ENCODE measurements at regions not wholly inside any gene's neighbourhood (a gene's known extent, or its start where the extent isn't known, plus 50 kb on each side); places are given as distances from the start of the nearest gene placed in this dataset.
A peak's percentile ranks its signal among the peaks of the same experiment; 100 is the strongest.
"Not testable (repeated sequence)": the region's sequence is repeated elsewhere in the genome, so short reads cannot be mapped to it uniquely, and the experiment has no call there.

DNA sequence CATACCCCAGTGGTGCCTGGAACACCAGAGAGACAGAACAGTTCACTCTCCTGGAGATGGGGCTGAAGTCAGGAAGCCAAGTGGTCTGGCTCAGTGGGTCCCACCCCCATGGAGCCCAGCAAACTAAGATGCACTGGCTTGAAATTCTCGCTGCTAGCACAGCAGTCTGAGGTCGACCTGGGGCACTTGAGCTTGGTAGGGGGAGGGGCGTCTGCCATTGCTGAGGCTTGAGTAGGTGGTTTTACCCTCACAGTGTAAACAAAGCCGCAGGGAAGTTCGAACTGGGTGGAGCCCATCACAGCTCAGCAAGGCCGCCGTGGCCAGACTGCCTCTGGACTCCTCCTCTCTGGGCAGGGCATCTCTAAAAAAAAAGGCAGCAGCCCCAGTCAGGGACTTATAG lies 272.0 kb downstream of the KLF13 start:
- no peak overlapping the region for H3K4me3 ChIP-seq (ENCODE audit: low read length)
- no peaks in the 10 kb centered on the region for H3K36me3 ChIP-seq (ENCODE audit: insufficient read depth, low read length)
- no peak overlapping the region for H3K9ac ChIP-seq (ENCODE audit: low read depth, low read length)
- no peaks in the 10 kb centered on the region for H3K9me3 ChIP-seq (replicated peaks; ENCODE audit: low read length)
- H3K27me3 ChIP-seq (ENCODE audit: control insufficient read depth, insufficient read depth, low read length) = no peaks in the 10 kb centered on the region
- H3K4me1 ChIP-seq (ENCODE audit: control insufficient read depth, insufficient read depth, low read length) = no peaks in the 10 kb centered on the region
- H3K4me2 ChIP-seq (ENCODE audit: low read length) = no peak overlapping the region

DNA sequence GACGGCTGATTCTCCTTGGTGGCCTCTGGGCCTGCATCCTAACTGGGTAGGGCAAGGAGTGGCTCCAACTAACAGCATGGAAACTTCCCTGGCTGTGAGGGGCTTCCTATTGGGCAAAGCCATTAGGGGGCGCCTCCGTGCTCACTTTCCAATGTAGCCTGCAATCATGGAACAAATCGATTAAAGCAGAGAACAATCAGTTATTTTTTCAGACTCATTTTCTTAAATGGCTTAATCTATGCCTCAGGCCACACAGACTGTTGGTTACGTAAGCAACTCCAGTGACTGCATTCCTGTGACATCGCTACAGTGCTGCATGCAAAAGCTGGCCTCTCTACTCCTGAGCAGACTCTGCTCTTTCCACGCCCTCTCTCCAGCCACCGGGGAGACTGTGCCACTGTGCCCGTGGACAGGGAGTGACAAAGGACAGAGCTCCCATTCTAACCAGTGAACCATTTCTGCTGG lies 278.9 kb downstream of the KLF13 start:
- Histone ChIP-seq H3K4me2 (ENCODE audit: low read length) (no peak overlapping the region), H3K36me3 (ENCODE audit: insufficient read depth, low read length) (no peaks in the 10 kb centered on the region), H3K27me3 (ENCODE audit: control insufficient read depth, insufficient read depth, low read length) (no peaks in the 10 kb centered on the region), H3K4me1 (ENCODE audit: control insufficient read depth, insufficient read depth, low read length) (peaks cover 7% of the 10 kb centered on the region), H3K4me3 (ENCODE audit: low read length) (no peak overlapping the region), H3K9ac (ENCODE audit: low read depth, low read length) (no peak overlapping the region), H3K9me3 (replicated peaks; ENCODE audit: low read length) (no peaks in the 10 kb centered on the region)

DNA sequence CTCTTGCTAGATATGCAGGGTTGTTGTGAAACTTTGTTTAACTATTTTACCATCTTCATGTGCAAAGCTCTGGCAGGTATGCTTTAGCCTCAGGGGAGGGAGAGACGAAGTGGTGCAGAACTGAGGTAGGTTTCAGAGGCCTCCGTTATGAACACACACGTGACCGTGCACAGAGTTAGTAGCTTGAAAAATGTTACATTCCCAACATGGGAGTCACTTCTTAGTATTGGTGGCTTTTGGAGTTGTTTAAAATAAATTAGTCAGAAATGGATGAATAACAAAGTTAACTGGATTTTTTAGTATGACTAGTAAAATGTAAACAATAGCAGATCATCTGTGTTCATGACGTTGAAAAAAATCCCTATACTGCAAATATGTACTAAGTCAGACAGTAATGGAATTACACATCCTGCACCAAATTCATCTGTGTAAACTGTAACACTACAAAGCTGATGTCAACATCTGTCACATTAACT lies 279.6 kb downstream of the KLF13 start:
- H3K9me3 ChIP-seq (replicated peaks; ENCODE audit: low read length) = no peaks in the 10 kb centered on the region
- H3K4me1 ChIP-seq (ENCODE audit: control insufficient read depth, insufficient read depth, low read length) = peaks cover 7% of the 10 kb centered on the region
- no peaks in the 10 kb centered on the region for H3K27me3 ChIP-seq (ENCODE audit: control insufficient read depth, insufficient read depth, low read length)
- H3K9ac ChIP-seq (ENCODE audit: low read depth, low read length) = peak overlapping the region; percentile 7
- no peaks in the 10 kb centered on the region for H3K36me3 ChIP-seq (ENCODE audit: insufficient read depth, low read length)
- H3K4me3 ChIP-seq (ENCODE audit: low read length) = no peak overlapping the region
- peak overlapping the region; percentile 30 for H3K4me2 ChIP-seq (ENCODE audit: low read length)

DNA sequence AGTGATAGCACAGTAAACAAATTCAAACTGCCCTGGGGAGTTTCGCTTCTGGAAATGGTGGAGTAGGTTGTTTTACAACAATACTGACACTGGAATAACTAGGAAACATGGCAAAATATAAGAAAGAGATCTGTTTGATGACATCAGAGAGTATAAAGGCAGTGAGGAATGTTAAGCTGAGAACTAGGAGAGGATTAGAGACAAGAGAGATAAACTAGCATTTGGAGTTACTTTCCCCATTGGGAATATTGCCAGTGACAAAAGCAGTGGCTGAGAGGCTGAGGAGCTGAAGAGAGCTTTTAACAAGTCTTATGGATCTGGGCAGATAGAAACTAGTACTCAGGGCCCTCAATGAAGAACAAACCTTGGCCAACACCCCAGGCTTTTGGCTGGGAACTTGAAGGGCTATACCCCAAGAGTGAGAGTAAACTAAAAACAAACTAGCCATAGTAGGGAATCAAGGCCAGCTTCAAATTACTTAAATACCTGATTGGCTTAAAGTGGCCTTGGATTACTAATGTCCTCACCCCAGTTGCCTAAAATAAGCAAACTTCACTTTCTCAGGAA lies 280.4 kb downstream of the KLF13 start:
- peak overlapping the region; percentile 7 for H3K9ac ChIP-seq (ENCODE audit: low read depth, low read length)
- no peaks in the 10 kb centered on the region for H3K27me3 ChIP-seq (ENCODE audit: control insufficient read depth, insufficient read depth, low read length)
- no peaks in the 10 kb centered on the region for H3K36me3 ChIP-seq (ENCODE audit: insufficient read depth, low read length)
- no peak overlapping the region for H3K4me3 ChIP-seq (ENCODE audit: low read length)
- no peaks in the 10 kb centered on the region for H3K9me3 ChIP-seq (replicated peaks; ENCODE audit: low read length)
- H3K4me2 ChIP-seq (ENCODE audit: low read length) = peak overlapping the region; percentile 23
- peaks cover 7% of the 10 kb centered on the region for H3K4me1 ChIP-seq (ENCODE audit: control insufficient read depth, insufficient read depth, low read length)

DNA sequence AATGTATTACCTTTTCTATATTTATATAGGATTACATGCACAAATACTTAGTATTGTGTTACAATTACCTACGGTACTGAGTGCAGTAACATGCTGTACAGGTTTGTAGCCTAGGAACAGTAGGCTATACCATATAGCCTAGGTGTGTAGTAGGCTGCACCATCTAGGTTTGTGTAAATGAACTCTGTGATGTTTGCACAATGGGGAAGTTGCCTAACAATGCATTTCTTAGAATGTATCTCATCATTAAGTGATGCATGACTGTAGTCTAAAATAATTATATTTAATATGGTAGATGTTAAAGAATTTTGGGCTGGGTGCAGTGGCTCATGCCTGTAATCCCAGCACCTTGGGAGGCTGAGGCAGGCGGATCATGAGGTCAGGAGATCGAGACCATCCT lies 281.0 kb downstream of the KLF13 start:
- no peaks in the 10 kb centered on the region for H3K36me3 ChIP-seq (ENCODE audit: insufficient read depth, low read length)

DNA sequence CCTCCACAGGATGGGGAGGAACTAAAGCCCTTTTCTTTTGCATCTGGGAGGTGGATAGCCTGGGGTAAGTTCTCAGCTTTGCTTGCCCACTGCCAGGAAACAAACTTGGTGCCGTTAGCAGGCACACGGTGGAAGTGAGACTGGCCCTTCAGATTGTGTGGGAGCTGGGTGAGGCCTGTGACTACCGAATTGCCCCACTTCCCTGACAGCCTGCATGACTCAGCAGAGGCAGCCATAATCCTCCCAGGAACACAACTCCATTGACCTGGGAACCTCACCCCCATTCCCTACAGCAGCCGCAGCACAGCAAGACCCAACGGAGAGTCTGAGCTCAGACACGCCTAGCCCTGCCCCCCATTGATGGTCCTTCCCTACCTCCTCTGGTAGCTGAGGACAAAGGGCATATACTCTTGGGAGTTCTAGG lies 282.6 kb downstream of the KLF13 start:
- Histone ChIP-seq H3K4me2 (ENCODE audit: low read length) (no peak overlapping the region), H3K27me3 (ENCODE audit: control insufficient read depth, insufficient read depth, low read length) (no peaks in the 10 kb centered on the region), H3K9ac (ENCODE audit: low read depth, low read length) (no peak overlapping the region), H3K36me3 (ENCODE audit: insufficient read depth, low read length) (no peaks in the 10 kb centered on the region), H3K4me3 (ENCODE audit: low read length) (no peak overlapping the region), H3K4me1 (ENCODE audit: control insufficient read depth, insufficient read depth, low read length) (peaks cover 7% of the 10 kb centered on the region), H3K9me3 (replicated peaks; ENCODE audit: low read length) (no peaks in the 10 kb centered on the region)

More for the DNA sequence above, 281.0 kb downstream of the KLF13 start:
- Histone ChIP-seq H3K4me2 (ENCODE audit: low read length) (no peak overlapping the region), H3K4me1 (ENCODE audit: control insufficient read depth, insufficient read depth, low read length) (peaks cover 7% of the 10 kb centered on the region), H3K27me3 (ENCODE audit: control insufficient read depth, insufficient read depth, low read length) (no peaks in the 10 kb centered on the region), H3K9ac (ENCODE audit: low read depth, low read length) (no peak overlapping the region), H3K4me3 (ENCODE audit: low read length) (no peak overlapping the region), H3K9me3 (replicated peaks; ENCODE audit: low read length) (no peaks in the 10 kb centered on the region)

DNA sequence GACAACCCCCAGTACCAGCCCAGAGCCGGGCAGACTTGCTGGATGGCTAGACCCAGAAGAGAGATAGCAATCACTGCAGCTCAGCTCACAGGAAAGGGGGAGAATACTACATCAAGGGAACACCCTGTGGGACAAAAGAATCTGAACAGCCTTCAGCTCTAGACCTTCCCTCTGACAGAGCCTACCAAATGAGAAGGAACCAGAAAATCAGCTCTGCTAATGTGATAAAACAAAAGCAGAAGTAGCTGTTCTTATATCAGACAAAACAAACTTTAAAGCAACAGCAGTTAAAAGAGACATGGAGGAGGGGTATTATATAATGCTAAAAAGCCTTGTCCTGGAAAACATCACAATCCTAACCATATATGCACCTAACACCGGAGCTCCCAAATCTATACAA lies 283.3 kb downstream of the KLF13 start:
- Histone ChIP-seq H3K27me3 (ENCODE audit: control insufficient read depth, insufficient read depth, low read length) (no peaks in the 10 kb centered on the region), H3K9me3 (replicated peaks; ENCODE audit: low read length) (no peaks in the 10 kb centered on the region), H3K4me1 (ENCODE audit: control insufficient read depth, insufficient read depth, low read length) (peaks cover 7% of the 10 kb centered on the region), H3K9ac (ENCODE audit: low read depth, low read length) (no peak overlapping the region), H3K4me3 (ENCODE audit: low read length) (no peak overlapping the region), H3K36me3 (ENCODE audit: insufficient read depth, low read length) (no peaks in the 10 kb centered on the region), H3K4me2 (ENCODE audit: low read length) (peak overlapping the region; percentile 11)

DNA sequence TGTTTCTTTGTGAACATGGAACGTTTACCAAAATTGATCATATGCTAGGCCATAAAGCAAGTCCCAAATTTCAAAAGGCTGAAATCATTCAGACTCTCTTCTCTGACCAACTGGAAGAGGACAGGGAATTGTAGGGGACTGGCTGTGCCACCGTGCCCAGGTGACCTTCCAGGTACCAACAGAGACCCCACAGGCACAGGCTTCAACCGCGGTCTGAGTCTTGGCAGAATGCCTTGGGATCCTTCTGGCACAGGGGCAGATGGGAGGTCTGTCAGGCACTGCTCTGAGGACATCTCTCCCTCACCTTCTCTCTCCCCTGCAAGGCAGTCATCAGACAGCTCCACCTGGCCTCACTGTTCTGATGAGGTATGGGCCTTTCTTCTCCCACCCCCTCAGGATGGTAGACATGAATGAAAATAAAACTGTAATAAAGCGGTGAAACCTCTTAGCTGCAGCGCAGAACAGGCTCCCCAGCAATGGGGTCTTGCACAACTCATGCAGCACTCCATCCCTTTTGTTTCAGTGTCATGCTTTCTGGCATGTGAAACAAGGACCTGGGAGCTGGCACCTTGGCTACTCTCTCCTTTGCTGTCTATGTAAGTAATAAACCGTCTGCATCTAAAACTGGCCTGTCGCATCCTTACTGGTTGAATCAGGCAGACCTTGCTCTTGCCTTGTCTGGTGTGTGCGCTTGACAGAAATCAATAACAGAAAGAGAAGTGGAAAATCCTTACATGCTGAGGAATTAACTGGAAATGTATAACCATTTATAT lies 289.2 kb downstream of the KLF13 start:
- no peak overlapping the region for H3K4me3 ChIP-seq (ENCODE audit: low read length)
- H3K9me3 ChIP-seq (replicated peaks; ENCODE audit: low read length) = no peaks in the 10 kb centered on the region
- H3K27me3 ChIP-seq (ENCODE audit: control insufficient read depth, insufficient read depth, low read length) = no peaks in the 10 kb centered on the region
- no peaks in the 10 kb centered on the region for H3K4me1 ChIP-seq (ENCODE audit: control insufficient read depth, insufficient read depth, low read length)
- no peak overlapping the region for H3K4me2 ChIP-seq (ENCODE audit: low read length)
- no peaks in the 10 kb centered on the region for H3K36me3 ChIP-seq (ENCODE audit: insufficient read depth, low read length)
- no peak overlapping the region for H3K9ac ChIP-seq (ENCODE audit: low read depth, low read length)

DNA sequence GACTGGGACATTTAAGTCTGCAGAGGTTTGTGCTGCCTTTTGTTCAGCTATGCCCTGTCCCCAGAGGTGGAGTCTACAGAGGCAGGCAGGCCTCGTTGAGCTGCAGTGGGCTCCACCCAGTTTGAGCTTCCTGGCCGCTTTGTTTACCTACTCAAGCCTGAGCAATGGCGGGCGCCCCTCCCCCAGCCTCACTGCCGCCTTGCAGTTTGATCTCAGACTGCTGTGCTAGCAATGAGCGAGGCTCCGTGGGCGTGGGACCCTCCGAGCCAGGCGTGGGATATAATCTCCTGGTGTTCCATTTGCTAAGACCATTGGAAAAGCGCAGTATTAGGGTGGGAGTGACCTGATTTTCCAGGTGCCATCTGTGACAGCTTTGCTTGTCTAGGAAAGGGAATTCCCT lies 296.7 kb downstream of the KLF13 start:
- H3K36me3 ChIP-seq (ENCODE audit: insufficient read depth, low read length); H3K4me3 ChIP-seq (ENCODE audit: low read length); H3K4me1 ChIP-seq (ENCODE audit: control insufficient read depth, insufficient read depth, low read length); H3K4me2 ChIP-seq (ENCODE audit: low read length); H3K9ac ChIP-seq (ENCODE audit: low read depth, low read length); H3K27me3 ChIP-seq (ENCODE audit: control insufficient read depth, insufficient read depth, low read length); H3K9me3 ChIP-seq (replicated peaks; ENCODE audit: low read length): not testable (repeated sequence)

DNA sequence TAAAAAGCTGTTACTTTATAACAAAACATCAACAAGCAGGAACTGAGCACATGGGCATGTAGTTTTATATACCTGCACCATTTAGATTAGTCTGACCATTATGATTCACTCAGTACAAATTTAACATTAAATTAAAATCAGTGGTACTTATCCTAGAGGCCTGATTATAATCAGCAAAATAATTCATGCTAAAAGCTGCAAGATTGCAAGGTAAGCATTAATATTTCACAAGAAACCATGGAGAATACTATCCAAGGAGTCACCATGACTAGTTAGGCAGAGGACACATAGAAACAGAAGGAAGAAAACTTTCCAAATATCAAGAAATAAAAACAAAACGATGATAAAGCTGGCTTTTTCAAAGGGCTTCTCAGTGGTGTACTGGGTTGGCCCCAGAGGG lies 297.5 kb downstream of the KLF13 start:
- H3K4me2 ChIP-seq (ENCODE audit: low read length); H3K9me3 ChIP-seq (replicated peaks; ENCODE audit: low read length); H3K4me1 ChIP-seq (ENCODE audit: control insufficient read depth, insufficient read depth, low read length); H3K9ac ChIP-seq (ENCODE audit: low read depth, low read length); H3K27me3 ChIP-seq (ENCODE audit: control insufficient read depth, insufficient read depth, low read length); H3K36me3 ChIP-seq (ENCODE audit: insufficient read depth, low read length); H3K4me3 ChIP-seq (ENCODE audit: low read length): not testable (repeated sequence)

DNA sequence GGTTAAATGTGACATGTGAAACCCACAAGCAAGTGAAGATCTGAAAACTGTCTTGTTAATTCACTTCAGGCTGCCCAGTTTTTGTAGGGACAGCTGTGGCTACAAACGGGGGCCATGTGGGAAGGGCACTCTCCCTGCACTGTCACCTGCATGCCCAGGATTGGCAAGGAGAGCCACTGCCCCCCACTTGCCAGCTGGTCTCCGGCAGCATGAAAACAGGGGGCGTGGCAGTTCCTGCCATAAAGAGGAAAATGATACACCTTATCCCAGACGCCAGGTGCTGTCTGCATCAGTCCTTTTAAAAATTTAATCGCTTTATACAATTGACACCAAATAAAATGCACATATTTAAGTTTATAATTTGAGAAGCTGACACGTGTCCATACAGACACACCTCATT lies 309.1 kb downstream of the KLF13 start:
- H3K9ac ChIP-seq (ENCODE audit: low read depth, low read length); H3K9me3 ChIP-seq (replicated peaks; ENCODE audit: low read length); H3K36me3 ChIP-seq (ENCODE audit: insufficient read depth, low read length); H3K4me1 ChIP-seq (ENCODE audit: control insufficient read depth, insufficient read depth, low read length); H3K27me3 ChIP-seq (ENCODE audit: control insufficient read depth, insufficient read depth, low read length); H3K4me3 ChIP-seq (ENCODE audit: low read length); H3K4me2 ChIP-seq (ENCODE audit: low read length): not testable (repeated sequence)

DNA sequence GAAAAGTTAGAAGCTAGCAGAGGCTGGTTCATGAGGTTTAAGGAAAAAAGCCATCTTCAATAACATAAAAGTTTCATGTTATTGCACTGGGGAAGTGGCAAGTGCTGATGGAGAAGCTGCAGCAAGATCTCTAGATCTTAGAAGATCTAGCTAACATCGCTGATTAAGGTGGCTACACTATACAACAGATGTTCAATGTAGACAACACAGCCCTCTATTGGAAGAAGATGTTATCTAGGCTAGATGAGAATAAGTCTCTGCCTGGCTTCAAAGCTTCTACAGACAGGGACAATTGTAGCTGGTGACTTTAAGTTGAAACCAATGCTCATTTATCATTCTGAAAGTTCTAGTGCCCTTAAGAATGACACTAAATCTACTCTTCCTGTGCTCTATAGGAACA lies 310.3 kb downstream of the KLF13 start:
- H3K4me2 ChIP-seq (ENCODE audit: low read length); H3K36me3 ChIP-seq (ENCODE audit: insufficient read depth, low read length); H3K4me3 ChIP-seq (ENCODE audit: low read length); H3K4me1 ChIP-seq (ENCODE audit: control insufficient read depth, insufficient read depth, low read length); H3K9me3 ChIP-seq (replicated peaks; ENCODE audit: low read length); H3K27me3 ChIP-seq (ENCODE audit: control insufficient read depth, insufficient read depth, low read length); H3K9ac ChIP-seq (ENCODE audit: low read depth, low read length): not testable (repeated sequence)

All from skeletal muscle satellite cell (primary cell).